22Rv1 (cell line): ENCODE measurements at regions not wholly inside any gene's neighbourhood (a gene's known extent, or its start where the extent isn't known, plus 50 kb on each side); places are given as distances from the start of the nearest gene placed in this dataset.

ENCODE experiments used
- ZFX ChIP-seq: fragments of 450-650 bp; IDR thresholded peaks from 2 replicates; pipeline ENCODE4 v1.6.1; 2017; ENCODE audit warnings: antibody characterized with exemption, borderline replicate concordance
- TF ChIP-seq, protein P1 (sequence below): fragments of 450-650 bp; IDR thresholded peaks from 2 replicates; pipeline ENCODE4 v1.5.1; 2017; ENCODE audit warnings: mild to moderate bottlenecking

DNA sequence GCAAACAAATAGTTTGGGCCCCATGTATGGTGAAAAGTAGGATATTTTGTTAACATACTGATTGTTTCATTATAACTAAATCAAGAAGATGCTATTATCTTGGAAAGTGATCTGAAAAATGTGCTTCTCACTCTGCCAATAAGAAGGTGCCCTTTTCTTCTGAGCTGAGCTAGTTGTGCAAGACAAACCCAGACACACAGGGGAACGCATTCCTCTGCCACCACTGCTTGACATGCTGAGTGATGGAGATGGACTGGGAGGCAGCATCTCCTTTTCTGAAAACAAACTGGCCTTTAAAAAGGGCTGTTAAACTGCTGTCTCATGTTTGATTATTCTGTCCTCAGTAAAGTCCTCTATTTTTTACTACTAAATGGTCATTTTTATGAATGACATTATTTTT lies 1989.9 kb upstream of the CELF4 start:
- TF ChIP-seq, protein P1, sequence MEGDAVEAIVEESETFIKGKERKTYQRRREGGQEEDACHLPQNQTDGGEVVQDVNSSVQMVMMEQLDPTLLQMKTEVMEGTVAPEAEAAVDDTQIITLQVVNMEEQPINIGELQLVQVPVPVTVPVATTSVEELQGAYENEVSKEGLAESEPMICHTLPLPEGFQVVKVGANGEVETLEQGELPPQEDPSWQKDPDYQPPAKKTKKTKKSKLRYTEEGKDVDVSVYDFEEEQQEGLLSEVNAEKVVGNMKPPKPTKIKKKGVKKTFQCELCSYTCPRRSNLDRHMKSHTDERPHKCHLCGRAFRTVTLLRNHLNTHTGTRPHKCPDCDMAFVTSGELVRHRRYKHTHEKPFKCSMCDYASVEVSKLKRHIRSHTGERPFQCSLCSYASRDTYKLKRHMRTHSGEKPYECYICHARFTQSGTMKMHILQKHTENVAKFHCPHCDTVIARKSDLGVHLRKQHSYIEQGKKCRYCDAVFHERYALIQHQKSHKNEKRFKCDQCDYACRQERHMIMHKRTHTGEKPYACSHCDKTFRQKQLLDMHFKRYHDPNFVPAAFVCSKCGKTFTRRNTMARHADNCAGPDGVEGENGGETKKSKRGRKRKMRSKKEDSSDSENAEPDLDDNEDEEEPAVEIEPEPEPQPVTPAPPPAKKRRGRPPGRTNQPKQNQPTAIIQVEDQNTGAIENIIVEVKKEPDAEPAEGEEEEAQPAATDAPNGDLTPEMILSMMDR = no peak
- TF ChIP-seq ZFX = no peak
